Tibial nerve (tissue), 3 donors: ENCODE measurements at regions not wholly inside any gene's neighbourhood (a gene's known extent, or its start where the extent isn't known, plus 50 kb on each side); places are given as distances from the start of the nearest gene placed in this dataset.

Experiments
- CTCF ChIP-seq, 5 experiments: fragments of 200-600 bp in 3 of 5; fragments of 450-650 bp in 2 of 5; sonication (generic) in 3 of 5; IDR thresholded peaks; one replicate each; pipeline ENCODE4 v1.5.1; 2016 to 2019; ENCODE audit warnings: antibody characterized with exemption in 5 of 5, mild to moderate bottlenecking in 3 of 5, moderate library complexity in 2 of 5
- POLR2A ChIP-seq, 2 donors: fragments of 450-650 bp; IDR thresholded peaks; one replicate each; pipeline ENCODE4 v1.6.1; 2017; ENCODE audit warnings: antibody characterized with exemption in 2 of 2, mild to moderate bottlenecking in 2 of 2, moderate library complexity in 2 of 2

DNA sequence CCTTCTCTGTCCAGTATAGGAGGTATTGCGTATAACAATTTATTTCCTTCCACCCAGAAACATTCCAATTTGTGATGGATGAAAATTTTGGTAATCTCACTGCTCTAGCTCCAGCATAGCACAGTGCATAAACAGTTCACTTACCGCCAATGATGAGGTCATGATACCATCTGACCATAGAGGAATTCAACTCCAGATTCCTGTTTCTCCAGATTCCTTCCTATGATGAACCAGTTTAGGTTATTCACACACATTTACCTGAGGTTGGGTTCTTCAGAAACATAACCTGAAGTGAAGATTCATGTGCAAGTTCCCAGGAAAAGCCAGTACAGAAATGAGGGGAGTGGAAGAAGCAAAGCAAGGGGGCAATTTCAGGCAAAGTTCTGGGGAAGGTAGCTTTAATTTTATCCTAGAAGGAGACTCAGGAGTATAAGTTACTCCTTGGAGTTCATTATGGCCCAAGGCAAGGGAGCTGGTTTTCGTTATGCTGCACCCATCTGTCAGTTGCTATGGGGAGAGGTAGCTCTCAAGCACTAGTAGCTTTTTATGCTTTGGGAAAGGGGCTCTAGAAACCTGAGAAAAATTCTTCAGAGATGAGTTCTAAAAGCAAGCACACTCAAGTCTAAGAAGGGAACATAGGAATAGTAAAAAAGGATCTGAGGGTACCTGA, 121.6 kb downstream of the CASP12 start:
- TF ChIP-seq CTCF (IDR thresholded peaks at IDR 0.05) (no peak), POLR2A (IDR thresholded peaks at IDR 0.05) (no peak)
